Osteocyte (in vitro differentiated cells): ENCODE measurements at regions not wholly inside any gene's neighbourhood (a gene's known extent, or its start where the extent isn't known, plus 50 kb on each side); places are given as distances from the start of the nearest gene placed in this dataset.

Experiments used
- DNase-seq: peaks from one replicate; pipeline ENCODE4 v3.0.0; 2021; ENCODE audit warnings: mixed read lengths; ENCODE audit not compliant: unreplicated experiment; ENCODE audit errors: extremely low spot score
- H3K27ac Mint-ChIP-seq: one replicate; pipeline ENCODE4 v1.8.0; 2021; ENCODE audit warnings: mild to moderate bottlenecking, mixed read lengths; ENCODE audit not compliant: unreplicated experiment
- H3K27me3 Mint-ChIP-seq: one replicate; pipeline ENCODE4 v1.8.0; 2021; ENCODE audit warnings: mixed read lengths; ENCODE audit not compliant: unreplicated experiment
- H3K36me3 Mint-ChIP-seq: one replicate; pipeline ENCODE4 v1.8.0; 2021; ENCODE audit warnings: mixed read lengths; ENCODE audit not compliant: unreplicated experiment
- H3K4me1 Mint-ChIP-seq: one replicate; pipeline ENCODE4 v1.8.0; 2021; ENCODE audit warnings: mixed read lengths; ENCODE audit not compliant: unreplicated experiment
- H3K4me3 Mint-ChIP-seq: one replicate; pipeline ENCODE4 v1.8.0; 2021; ENCODE audit warnings: mild to moderate bottlenecking, moderate library complexity, mixed read lengths; ENCODE audit not compliant: unreplicated experiment
- H3K9me3 Mint-ChIP-seq: one replicate; pipeline ENCODE4 v1.8.0; 2021; ENCODE audit warnings: mixed read lengths; ENCODE audit not compliant: unreplicated experiment
- CTCF ChIP-seq: fragments of 200-600 bp; sonication (generic); IDR thresholded peaks from 2 replicates; pipeline ENCODE4 v1.5.0; 2021; ENCODE audit warnings: antibody characterized with exemption, mild to moderate bottlenecking, moderate library complexity

- H3K27me3 Mint-ChIP-seq: peaks cover 14% of the 10 kb centered on the region
- peak; percentile 72 for TF ChIP-seq CTCF
- H3K36me3 Mint-ChIP-seq: no peaks in the 10 kb centered on the region
- no peak overlapping the region for H3K27ac Mint-ChIP-seq
- no peak overlapping the region for H3K4me3 Mint-ChIP-seq
- no peaks in the 10 kb centered on the region for H3K9me3 Mint-ChIP-seq
- H3K4me1 Mint-ChIP-seq: peaks cover 4% of the 10 kb centered on the region
- no peak for DNase-seq
These were observed 95.5 kb upstream of the ETV6 start for GRCh38 chr12:11553871-11554533.

GRCh38 chr12:11555195-11555594, 94.3 kb upstream of the ETV6 start:
- Mint-ChIP-seq H3K4me1 (peaks cover 6% of the 10 kb centered on the region), H3K4me3 (no peak overlapping the region), H3K9me3 (no peaks in the 10 kb centered on the region)

GRCh38 chr12:11555743-11556625, 93.5 kb upstream of the ETV6 start:
- Mint-ChIP-seq H3K4me1 (peaks cover 12% of the 10 kb centered on the region), H3K27me3 (peaks cover 11% of the 10 kb centered on the region), H3K27ac (no peak overlapping the region), H3K4me3 (no peak overlapping the region), H3K9me3 (no peaks in the 10 kb centered on the region), H3K36me3 (no peaks in the 10 kb centered on the region)
- TF ChIP-seq CTCF: no peak
- no peak for DNase-seq

More at GRCh38 chr12:11555195-11555594, 94.3 kb upstream of the ETV6 start:
- no peak for DNase-seq
- TF ChIP-seq CTCF: no peak
- no peaks in the 10 kb centered on the region for H3K36me3 Mint-ChIP-seq
- H3K27me3 Mint-ChIP-seq: peaks cover 11% of the 10 kb centered on the region
- H3K27ac Mint-ChIP-seq: no peak overlapping the region

GRCh38 chr12:11556682-11557081, 92.8 kb upstream of the ETV6 start:
- Mint-ChIP-seq H3K27ac (no peak overlapping the region), H3K9me3 (no peaks in the 10 kb centered on the region), H3K4me3 (no peak overlapping the region), H3K36me3 (no peaks in the 10 kb centered on the region), H3K4me1 (peaks cover 19% of the 10 kb centered on the region), H3K27me3 (peaks cover 11% of the 10 kb centered on the region)
- no peak for DNase-seq
- no peak for TF ChIP-seq CTCF
